ENCODE measurements at regions not wholly inside any gene's neighbourhood (a gene's known extent, or its start where the extent isn't known, plus 50 kb on each side); places are given as distances from the start of the nearest gene placed in this dataset.
"Not testable (repeated sequence)": the region's sequence is repeated elsewhere in the genome, so short reads cannot be mapped to it uniquely, and the experiment has no call there.

DNA sequence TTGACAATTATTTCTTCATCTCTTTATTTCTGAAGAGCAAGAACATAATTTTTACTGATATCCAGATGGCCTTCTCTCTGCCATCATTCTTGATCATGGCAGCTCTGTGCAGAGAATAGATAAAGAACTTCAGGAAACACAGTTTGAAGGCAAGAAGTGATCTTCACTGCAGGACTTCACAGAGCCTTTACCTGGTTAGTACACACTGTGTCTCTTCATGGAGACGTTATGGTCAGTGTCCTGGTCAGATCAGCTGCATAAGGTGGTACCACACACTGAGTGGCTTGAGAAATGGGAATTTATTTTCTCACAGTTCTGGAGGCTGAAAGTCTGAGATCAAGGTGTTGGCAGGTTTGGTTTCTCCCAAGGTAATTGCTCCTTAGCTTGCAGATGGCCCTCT lies 129.5 kb downstream of the UTP18 start:
- no peak for DNase-seq

DNA sequence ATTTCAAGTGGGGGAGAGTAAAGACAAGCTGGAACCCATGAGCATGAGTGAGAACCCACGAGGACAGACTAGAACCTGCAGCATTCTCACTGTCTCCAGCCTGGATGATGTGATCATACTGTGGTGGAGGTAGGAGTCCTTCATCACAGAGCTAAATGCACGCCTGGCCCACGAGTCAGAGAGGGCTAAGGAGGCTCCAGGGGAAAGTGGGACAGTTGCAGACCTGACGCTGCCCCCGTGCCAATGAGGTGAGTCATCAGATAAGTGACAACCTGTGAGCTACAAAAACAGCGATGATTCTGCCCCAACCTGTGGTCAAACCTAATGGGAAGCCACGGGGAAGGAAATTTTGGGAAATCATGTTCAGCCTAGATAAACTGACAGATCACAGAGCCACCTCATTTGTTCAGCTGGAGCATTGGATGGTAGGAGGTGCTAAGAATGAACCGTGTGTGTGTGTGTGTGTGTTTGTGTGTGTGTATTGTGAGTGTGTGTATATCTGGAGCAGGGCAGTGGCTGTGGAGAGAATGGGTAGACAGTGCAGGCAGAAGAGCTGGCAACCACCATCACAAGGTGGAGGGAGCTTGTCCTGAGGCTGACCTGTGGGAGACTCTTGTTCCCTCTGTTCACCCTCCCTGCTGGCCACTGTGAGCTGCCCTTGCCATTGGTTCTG lies 131.8 kb downstream of the UTP18 start:
- no peak for DNase-seq

DNA sequence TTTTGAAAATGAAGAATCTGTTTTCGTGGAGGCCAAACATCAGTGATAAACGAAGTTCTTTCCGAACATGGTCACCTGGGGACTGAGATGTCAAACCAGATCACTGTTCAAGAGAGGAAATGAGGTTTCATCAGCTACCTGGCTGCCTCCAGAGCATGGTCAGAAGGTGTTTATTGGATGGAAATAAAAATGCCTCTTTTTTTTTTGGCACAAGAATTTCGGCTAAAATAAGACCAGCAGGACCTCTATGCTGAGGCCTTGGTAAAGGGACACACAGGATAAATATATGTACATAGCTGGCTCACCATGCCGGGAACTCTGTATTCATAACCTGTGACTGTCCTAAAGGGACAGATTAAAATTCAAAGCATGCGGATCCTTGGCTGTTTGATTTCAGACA lies 135.3 kb downstream of the UTP18 start:
- DNase-seq, result no peak

DNA sequence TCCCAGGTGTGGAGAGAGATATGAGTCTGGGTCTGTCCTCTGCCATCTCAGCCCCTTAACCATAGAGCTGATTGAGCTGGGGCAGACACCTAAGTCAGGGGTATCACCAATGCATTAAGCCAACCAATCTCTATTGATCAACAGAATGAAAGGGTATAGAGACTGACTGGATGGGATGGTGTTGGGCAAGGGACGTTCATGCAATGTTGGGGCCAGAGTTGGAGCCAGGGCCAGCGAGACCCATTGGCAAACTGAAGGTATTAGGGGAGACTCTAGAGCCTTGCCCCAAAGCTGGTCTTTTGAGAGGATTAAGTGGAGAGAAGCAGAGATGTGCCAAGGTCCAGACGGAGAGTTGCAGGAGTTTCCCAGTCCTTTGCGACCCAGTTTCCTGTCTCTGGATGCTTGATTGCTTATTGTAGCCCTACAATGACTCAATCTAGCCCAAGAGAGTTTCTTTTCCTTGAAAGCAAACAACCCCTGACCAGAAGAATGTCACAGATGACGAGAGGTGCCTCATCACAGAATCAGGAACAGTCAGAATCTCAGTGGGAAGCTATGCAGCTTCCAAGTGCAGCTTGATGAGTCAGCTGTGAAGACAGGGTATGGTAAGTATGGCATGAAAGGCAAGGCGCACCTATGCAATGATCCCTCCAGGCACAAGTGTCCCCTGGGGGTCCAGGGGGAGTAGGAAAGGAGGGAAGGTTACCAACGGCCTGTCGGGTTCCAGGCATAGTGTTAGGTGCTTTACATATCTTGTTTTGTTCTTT lies 137.2 kb downstream of the UTP18 start:
- DNase-seq, result no peak

DNA sequence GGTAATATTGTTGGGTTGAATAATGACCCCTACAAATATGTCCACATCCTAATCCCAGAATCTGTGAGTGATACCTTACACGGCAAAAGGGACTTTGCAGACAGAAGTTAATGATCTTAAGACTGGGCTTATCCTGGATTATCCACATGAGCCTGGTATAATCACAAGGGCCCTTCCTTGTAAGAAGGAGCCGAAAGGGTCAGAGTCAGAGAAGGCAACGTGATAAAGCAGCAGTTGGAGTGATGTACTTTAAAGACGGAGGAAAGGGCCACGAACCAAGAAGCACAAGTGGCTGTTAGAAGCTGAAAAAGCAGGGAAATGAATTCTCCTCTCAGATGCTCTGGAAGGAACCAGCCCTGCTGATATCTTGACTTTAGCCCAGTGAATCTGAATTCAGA lies 137.8 kb downstream of the UTP18 start:
- no peak for DNase-seq

DNA sequence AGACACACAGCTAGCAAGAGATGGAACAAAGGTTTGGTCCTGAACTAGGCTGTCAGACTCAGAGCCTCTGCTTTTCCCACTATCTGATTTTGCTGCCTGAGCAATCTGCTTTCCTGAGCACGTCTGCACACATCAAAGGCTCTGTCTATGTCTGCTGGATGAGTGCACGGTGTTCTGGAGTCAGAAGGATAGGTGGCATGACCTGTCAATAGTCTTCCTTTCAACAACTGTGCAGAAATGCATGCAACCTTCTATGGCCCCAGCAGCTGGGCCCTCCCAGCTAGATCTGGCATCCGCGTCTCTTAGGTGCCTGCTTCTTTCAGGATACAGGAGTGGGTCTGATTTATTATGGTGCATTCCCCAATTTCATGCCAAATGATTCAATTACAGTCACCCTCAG lies 138.3 kb downstream of the UTP18 start:
- no peak for DNase-seq

DNA sequence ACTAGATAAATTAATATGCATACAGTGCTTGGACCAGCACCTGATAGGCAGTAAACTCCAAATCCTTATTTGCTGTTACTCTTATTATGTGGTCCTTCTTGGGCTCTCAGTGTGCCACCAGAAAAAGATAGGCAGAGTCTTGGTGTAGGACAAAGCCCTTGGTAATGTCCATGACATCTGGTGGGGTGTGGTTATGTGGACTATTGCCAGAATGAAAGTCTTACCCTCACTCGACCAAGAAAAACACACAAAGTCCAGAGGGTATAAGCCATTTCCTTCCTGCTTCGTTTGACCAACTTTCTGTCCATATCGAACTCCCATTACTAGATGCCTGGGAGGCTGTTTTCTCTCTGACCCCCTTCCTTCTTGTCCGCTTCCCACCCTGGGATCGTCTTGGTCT lies 140.9 kb downstream of the UTP18 start:
- no peak for DNase-seq

DNA sequence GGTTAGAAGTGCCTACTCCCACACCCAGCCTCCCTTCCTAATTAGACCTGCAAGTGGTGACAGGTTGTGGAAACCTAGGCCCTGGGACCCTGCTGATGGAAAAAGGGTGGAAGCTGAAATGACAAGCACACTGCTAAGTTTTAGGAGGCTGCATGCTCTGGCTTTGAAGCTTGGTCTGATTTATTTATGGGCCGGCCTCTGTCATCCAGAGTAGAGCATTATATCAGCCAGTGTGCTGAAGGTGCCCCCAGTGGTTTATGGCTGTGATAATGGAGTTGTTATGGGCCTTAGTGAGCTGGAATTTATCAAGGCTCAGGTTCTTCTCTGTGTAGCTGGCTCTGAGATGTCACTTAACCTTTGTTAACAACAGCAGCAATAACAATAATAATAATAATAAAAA lies 142.6 kb downstream of the UTP18 start:
- no peak for DNase-seq

DNA sequence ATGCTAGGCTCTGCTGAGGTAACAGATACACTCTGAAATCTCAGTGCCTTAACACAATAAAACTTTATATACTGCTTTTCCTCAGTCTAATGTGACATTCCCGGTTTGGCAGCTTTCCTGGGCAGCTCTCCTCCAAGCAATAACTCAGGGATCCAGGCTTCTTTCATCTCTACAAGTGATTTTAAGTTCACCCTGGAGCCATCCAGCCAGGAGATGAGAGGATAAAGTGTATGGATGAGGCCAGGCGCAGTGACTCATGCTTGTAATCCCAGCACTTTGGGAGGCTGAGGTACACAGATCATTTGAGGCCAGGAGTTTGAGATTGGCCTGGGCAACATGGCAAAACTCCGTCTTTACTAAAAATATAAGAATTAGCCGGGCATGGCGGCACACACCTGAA lies 147.2 kb downstream of the UTP18 start:
- no peak for DNase-seq

DNA sequence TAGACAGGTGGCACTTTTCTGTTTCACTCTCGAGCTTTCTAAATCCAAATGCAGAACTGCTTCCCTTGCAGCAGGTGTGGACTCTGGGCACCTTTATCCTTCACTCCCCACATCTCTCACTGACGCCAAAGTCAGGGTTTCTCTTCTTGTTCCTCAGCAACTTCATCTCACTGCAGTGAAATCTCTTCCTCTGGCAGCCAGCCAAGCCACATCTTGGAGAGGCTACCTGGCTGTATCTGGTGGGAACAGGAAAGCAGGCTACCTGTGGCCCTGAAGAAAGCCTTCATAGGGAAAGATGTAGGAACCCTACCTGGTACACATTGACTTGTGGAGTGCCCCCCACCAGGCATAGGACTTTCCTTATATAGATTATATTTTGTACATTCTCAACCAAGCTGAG lies 159.1 kb downstream of the UTP18 start:
- no peak for DNase-seq

DNA sequence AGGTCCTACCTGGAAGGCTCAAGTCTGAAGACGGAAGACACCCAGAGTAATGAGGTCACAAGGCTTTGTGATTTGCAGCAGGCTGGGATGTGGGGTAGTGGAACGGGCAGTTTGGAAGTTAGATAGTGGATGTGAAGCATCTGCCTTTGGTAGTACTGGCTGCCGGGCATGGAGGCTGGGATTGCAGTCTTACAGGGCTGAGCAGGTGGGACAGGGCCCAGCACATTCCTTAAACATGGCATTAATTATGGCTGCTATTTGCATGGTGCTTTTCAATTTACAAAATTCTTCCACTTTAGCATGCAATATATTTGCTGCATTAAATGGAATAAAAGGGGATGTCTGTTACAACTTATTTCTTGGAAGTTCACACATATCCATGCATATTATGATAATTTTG lies 161.2 kb downstream of the UTP18 start:
- DNase-seq, result no peak

DNA sequence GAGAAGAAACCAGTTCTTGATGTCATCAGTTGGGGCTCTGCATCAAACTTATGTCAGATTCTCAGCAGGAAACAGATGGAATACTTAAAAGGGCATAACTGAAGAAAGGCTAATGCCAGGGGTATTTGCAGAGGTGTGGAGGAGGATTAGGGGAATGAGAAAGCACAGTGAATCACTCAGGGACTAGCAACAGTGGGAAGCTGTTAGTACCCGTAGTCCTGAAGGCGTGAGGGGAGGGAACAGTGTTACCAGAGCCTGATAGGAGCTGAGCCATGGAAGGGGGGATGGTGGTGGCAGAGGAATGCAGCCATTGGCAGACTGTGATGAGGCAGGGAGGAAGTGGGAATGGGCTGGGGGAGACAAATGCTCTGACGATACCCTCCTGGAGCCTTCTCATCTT lies 162.3 kb downstream of the UTP18 start:
- no peak for DNase-seq

DNA sequence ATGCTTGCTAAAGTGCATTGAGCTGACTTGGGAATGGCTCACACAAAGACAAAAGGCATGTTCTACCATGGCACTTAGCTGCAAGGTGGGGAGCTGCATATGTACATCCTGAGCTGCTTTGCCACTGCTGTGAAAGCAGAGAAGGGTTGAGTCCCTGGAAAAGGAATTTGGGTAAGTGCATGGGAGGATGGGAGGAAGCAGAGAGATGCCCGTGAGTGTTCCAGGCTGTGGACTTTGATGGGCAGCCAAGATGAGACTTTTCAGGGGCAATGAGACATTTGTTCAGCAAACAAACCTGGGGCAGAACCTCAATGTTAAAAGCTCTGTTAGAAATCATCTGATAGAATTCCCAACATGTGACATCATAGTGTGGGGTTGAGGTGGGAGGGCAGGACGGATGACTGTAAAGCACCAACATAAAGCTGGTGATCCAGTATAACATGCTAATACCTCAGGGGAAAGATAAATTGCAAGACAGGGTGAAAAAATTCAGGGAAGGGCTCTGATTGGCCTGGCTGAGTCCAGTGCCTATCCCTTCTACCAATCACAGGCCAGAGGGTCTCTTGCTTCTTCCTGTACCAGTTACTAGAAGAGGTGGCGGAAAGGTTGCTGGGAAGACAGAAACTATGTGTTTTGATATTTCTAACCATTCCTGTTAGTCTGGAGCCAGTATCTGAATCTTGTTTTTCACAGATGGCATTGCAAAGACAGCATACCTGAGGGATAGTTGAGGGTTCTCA lies 163.2 kb downstream of the UTP18 start:
- DNase-seq, result no peak

DNA sequence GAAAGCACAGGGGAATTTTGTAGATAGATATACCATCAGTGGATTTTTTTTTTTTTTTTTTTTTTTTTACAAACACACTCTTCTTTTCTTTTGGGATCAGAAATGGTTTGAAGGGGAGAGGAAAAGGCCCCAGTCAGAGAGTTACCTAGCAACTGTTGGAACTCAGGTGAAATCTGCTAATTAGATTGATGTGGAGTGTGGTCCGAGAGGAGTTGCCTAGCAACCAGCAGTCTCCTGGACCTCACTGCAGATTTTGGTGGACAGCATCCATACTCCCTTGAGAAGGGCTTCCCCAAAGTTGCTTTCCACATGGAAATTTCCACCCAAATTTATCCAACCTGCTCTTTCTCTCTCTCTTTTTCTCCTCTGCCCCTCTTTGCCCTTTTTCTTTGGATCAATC lies 165.4 kb downstream of the UTP18 start:
- DNase-seq, result no peak

DNA sequence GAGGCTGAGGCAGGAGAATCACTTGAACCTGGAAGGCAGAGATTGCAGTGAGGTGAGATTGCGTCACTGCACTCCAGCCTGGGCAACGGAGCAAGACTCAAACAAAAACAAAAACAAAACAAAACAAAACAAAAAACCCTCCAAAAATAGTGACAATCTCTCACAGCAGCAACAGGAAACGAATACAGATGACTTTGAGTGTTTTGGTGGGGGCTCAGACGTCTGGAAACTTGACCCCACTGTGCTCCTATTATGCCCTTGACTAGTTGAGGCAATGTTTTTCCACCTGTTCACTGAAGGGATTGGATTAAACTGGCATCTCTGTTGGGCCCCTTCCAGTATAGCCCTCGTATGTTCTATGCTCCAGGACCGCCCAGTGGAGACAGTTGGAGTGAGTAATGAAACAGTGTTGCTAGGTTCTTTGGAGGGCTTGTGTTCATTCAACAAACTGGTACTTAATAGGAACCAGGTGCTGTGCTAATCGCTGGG lies 167.0 kb downstream of the UTP18 start:
- DNase-seq, result peak; percentile 87

DNA sequence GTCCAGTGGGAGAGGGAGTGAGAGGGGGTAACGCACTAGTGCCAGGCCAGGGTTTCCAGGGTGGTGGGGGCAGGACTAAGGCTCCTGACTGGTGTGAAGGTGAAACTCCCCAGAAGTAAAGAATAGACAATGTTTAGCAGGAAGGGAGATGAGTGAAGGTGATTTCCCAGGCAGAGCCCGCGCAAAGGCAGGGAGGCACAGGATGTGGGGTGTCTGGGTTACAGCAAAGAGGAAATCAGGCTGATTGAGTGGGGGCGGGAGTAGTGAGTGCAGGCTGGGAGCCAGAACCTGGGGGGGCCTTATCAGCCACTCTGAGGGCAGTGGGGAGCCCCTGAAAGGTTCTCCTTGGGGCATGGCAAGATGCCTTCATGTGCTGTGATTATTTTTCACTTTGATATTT lies 167.5 kb downstream of the UTP18 start:
- DNase-seq, result peak; percentile 78

DNA sequence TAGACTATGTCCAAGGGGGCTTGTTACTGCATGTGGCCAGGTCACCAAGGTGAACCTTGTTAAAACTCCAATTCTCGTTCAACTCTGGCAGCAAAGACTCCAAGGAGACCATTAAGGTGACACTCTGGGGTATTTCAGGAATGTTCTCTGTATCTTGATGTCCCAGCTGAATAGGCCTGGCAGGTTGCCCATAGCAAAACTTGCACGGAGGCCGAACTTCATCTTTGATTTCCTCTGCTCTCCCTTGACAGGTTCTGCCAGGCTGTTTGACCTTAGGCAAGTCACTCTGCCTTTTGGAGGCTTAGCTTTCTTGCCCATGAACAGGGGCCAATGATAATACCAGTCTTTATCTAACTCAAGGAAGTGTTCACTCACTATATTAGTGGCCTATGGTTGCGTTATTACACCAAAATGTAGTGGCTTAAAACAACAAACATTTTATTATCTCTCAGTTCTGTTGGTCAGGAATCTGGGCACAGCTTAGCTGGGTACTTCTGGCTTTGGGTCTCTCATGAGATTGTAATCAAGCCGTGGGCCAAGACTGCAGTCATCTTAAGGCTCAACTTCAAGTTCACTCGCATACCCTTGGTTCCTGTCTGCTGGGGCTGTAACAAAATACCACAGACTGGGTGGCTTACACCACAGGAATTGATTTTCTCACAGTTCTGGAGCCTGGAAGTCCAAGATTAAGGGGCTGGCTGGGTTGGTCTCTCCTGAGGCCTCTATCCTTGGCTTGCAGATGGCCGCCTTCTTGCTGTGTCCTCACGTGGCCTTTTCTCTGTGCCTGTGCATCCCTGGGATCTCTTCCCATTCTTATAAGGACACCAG lies 168.5 kb downstream of the UTP18 start:
- no peak for DNase-seq

DNA sequence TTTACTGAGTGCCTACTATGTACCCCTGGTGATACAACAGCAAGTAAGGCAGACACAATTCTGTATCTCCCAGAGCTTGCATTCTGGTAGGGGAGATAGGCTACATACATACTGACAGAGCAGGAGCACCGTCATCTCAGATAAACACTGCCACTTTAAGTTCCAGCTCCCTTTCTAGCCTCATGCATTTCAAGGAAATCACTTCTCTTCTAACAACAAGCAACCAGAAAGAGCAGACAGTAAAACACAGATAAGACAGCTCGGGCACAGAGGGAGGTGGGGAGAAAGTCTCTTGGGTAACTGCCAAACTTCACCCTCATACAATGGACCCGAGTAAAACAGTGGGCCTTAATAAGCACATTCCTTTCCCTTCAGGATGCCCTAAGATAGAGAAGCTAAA lies 169.6 kb downstream of the UTP18 start:
- DNase-seq, result not testable (repeated sequence)

DNA sequence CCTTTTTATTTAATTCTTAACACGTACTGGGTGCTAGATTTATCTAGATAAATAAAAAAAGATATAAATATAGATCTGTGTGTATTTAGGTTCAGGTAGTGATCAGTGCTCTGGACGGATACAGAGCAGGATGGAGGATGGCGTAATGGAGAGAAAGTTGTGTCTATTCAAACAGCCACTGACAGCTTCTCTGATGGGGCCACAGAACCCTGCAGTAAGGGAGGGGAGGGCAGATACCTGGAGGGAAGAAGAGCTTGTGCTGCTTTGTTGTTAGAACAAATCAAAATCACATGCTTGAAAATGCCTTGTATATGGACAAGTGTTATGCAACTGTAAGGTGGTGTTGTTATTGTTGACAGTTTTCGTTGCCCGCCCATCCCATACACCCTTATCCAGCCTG lies 170.2 kb downstream of the UTP18 start:
- DNase-seq, result no peak

DNA sequence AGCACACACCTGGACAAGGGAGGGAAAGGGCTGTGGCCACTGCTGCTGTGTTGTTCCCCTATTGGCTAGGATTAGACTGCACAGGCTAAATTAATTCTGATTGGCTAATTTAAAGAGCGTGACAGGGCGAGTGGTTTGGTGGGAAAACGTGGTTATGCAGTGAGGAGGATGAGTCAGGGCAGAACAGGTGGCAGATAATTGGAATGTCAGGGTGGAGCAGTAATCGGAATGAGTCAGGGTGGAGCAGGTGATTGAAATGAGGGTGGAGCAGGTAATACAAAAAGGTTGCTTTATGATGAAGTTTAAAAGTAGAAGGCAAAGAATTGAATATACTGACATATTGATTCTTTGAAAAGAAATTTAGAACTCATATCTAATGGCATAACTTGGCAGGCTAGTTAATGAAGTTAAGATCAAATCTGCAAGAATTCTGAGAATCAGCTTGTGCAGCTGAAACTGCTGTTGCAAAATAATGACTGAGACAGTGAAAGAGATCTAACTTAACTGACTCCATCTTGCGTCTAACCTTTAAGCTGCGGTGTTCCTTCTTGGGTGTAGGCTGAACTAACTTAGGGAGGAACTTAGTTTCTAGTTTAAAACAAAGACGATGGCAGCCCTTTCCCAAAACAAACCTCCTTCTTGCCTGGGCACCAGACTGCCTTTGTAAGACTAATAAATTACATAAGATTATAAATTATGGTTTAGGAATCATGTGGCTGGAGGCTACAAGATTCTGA lies 174.3 kb downstream of the UTP18 start:
- DNase-seq, result peak; percentile 3

DNA sequence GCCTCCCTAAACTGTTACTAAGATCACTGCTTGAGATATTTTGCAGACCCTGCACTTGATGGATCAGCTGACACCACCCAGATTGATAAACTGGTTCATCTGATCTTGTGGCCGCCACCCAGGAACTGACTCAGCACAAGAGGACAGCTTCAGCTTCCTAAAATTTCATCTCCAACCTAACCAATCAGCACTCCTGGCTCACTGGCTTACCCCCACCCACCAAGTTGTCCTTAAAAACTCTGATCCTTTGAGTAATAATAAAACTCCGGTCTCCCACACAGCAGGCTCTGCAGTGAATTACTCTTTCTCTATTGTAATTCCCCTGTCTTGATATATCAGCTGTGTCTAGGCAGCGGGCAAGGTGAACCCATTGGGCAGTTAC lies 174.8 kb downstream of the UTP18 start:
- no peak for DNase-seq

DNA sequence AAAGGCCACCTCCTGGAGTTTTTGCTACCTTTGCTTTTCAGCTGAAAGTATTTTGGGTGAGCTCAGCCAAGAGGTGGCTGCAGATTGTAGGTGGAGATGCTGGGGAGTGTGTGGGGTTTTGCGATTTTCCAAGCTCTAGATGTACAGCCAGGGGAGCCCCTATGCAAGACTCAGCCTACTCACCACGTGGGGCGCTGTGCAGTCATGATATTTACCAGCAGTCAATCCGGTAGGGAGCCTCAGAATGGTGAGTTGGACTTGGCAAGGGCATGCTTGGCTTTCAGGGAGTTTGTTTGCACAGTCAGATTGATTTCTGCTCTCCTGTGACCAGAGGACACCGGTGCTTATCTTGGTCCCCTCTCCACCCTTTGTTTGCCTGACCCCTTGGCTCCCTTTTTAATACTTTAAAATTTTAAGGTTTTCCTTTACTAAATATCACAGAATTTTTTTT lies 175.3 kb downstream of the UTP18 start:
- peak; percentile 80 for DNase-seq
